ENCODE measurements at regions not wholly inside any gene's neighbourhood (a gene's known extent, or its start where the extent isn't known, plus 50 kb on each side); places are given as distances from the start of the nearest gene placed in this dataset.

DNA sequence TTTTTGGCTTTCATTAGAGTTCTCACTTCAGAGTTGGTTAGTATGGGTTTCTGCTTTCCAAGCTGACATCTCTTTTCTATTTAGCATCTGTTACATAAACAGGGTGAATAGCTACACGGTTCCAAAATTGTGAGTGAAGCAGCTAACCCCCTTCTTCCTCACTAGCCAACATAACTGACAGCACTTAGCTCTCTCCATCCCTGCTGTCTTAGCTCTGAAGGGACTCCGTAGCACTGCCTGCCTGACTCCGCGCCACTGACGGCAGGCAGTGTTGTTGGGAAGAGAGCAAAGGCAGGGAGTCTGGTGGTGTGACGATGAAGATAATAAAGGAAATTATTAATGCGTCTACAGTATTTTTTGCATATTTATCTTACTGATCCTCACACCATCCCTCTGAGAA lies 247.0 kb downstream of the PTBP2 start:
- ChIA-PET POLR2A (no interaction called here), CTCF (interaction anchor here (0.6 to 1.7 kb wide), 5 partner anchors 8 to 1500 kb away, joined by 3 to 4 read pairs (median 3); no protein-coding TSS in a partner anchor)
- DNase-seq (ENCODE audit: extremely low spot score) = no peak
- TF ChIP-seq, protein P1, sequence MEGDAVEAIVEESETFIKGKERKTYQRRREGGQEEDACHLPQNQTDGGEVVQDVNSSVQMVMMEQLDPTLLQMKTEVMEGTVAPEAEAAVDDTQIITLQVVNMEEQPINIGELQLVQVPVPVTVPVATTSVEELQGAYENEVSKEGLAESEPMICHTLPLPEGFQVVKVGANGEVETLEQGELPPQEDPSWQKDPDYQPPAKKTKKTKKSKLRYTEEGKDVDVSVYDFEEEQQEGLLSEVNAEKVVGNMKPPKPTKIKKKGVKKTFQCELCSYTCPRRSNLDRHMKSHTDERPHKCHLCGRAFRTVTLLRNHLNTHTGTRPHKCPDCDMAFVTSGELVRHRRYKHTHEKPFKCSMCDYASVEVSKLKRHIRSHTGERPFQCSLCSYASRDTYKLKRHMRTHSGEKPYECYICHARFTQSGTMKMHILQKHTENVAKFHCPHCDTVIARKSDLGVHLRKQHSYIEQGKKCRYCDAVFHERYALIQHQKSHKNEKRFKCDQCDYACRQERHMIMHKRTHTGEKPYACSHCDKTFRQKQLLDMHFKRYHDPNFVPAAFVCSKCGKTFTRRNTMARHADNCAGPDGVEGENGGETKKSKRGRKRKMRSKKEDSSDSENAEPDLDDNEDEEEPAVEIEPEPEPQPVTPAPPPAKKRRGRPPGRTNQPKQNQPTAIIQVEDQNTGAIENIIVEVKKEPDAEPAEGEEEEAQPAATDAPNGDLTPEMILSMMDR (IDR thresholded peaks at IDR 0.05; ENCODE audit: control extremely low read depth, extremely low read depth, low read depth, missing control alignments) = no peak

DNA sequence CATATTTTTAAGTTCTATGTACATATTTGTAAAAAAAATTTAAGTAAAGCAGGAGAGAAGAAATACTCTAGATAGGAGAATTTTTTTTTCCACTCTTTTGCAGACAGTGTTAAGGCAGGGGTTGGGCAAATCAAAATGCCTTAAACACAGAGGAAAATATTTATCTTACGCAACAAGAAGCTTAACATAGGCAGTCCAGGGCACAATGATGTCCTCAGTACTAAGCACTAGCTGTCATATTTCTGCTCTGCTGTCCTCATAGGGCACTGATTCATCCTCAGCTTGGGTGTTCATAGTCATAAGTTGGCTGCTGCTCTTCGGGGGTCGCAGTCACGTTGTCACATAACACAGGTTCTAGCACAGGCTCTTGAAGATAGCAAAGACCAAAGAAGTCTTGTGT lies 247.4 kb downstream of the PTBP2 start:
- DNase-seq (ENCODE audit: extremely low spot score) = no peak
- CTCF ChIA-PET = interaction anchor here (0.6 to 1.7 kb wide), 6 partner anchors 9 to 1499 kb away, joined by 3 to 5 read pairs (median 3); no protein-coding TSS in a partner anchor
- POLR2A ChIA-PET = no interaction called here
- TF ChIP-seq, protein P1 (IDR thresholded peaks at IDR 0.05; ENCODE audit: control extremely low read depth, extremely low read depth, low read depth, missing control alignments) = no peak

DNA sequence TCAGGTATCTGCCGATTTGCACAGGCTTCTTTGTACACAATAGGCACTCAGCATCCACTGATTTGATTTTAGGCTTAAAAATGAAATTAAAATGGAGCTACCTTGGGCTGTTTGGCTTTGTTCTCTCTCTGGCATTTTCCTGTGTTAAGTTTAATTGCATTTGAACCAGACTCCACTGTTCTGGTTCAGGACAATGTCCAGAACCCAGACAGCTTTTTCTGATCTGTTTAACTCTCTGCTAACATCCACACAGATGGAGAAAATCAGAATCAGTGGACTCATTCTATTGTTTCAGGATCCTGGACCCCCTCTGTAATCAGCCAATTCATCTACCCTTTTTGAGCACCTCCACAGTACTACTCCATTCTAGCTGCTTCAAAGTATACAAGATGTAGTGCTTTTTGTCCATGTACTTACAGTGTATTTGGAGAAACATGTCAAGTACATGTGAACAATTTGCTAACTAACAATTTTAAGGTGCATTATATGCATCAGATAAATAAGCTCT lies 248.1 kb downstream of the PTBP2 start:
- TF ChIP-seq, protein P1 (IDR thresholded peaks at IDR 0.05; ENCODE audit: control extremely low read depth, extremely low read depth, low read depth, missing control alignments) = no peak
- ChIA-PET CTCF (interaction anchor here (0.8 to 1.7 kb wide), 5 partner anchors 10 to 1086 kb away, joined by 3 to 5 read pairs (median 4); no protein-coding TSS in a partner anchor), POLR2A (no interaction called here)
- no peak for DNase-seq (ENCODE audit: extremely low spot score)

DNA sequence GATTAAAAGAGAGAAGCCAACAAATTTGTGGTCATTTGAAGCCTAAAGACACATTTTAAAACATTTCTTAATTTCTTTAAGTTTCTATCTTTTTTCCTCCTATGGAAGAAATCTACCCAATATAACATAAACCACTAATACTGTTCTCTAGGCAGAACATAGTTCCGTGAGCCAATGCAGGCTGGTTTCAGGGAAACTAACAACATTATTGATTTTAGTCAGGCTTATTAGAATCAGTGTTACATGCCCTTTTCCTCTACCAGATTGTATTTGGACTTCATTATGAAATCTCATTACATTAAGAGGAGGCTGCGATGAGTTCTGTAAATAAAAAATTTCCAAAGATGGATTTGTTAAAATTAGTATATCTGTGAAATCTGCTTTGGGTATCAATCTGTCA lies 249.9 kb downstream of the PTBP2 start:
- TF ChIP-seq, protein P1 (IDR thresholded peaks at IDR 0.05; ENCODE audit: control extremely low read depth, extremely low read depth, low read depth, missing control alignments) = no peak
- CTCF ChIA-PET = no interaction called here

DNA sequence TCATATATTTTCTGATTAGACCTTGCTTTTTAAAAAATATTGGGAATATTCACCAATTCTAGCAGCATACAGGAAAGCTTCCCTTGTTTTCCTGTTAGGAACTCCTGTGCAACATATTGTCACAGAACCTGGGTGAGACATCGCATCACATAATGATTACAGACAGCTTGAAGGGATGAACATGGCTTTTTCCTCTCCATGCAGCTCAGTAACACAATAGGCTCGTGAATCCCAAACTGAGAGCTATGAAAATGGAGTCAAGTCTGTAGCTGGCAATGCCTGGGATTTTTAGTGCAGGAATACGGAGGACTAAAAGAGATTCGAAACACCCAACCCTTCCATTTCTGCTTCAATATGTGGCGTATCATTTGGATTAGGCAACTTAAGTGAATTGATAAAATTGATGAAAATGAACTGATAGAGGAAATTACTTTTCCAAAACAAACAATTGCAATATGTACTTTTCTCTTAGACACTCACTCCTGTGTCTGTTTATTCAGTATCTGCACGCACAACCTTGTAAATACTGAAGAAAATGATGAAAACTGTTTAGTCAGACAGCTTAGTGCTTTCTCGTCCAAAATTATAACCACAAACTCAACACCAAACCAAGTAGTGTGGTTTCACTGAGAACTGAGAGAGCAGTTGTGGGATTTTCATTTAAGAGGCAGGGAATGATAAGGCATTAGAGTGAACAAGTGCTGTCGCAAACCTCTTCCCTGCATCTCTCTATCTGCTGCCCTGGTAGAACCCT lies 250.4 kb downstream of the PTBP2 start:
- POLR2A ChIA-PET = no interaction called here
- CTCF ChIA-PET = no interaction called here
- TF ChIP-seq, protein P1 (IDR thresholded peaks at IDR 0.05; ENCODE audit: control extremely low read depth, extremely low read depth, low read depth, missing control alignments) = no peak
- no peak for DNase-seq (ENCODE audit: extremely low spot score)

More for the DNA sequence above, 249.9 kb downstream of the PTBP2 start:
- DNase-seq (ENCODE audit: extremely low spot score) = no peak
- POLR2A ChIA-PET = no interaction called here

DNA sequence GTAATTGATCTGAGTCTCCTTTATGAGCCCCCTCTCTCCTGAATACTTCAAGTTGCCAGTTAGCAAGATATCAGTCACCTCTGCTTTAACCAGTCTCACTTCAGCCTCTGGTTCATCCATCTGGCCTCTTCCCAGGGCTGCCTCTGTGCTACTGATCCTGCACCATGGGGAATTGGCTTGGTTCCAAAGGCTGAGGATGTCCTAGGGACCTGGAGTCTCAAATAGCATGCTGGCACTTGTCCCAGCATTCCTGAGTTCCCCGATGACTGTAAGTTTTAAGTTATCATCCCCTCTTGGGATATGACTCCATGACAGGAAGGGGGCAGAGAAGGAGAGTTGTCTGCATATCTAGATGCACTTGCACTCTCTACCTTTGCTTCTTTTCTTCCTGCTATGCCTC lies 252.0 kb downstream of the PTBP2 start:
- ChIA-PET POLR2A (no interaction called here), CTCF (no interaction called here)
- DNase-seq (ENCODE audit: extremely low spot score) = no peak
- TF ChIP-seq, protein P1 (IDR thresholded peaks at IDR 0.05; ENCODE audit: control extremely low read depth, extremely low read depth, low read depth, missing control alignments) = no peak

Data from GM10248 (cell line).